H9 (cell line): ENCODE measurements at regions not wholly inside any gene's neighbourhood (a gene's known extent, or its start where the extent isn't known, plus 50 kb on each side); places are given as distances from the start of the nearest gene placed in this dataset.

Source experiments
- DNase-seq: peaks from one replicate; pipeline ENCODE4 v3.0.0-alpha.2; 2017
- H2AFZ ChIP-seq: one replicate; pipeline ENCODE4 v1.6.1; 2013; ENCODE audit warnings: mild to moderate bottlenecking, low read length, control low read depth, moderate library complexity
- H2AK5ac ChIP-seq: 2 replicates; pipeline ENCODE4 v1.6.1; 2013; ENCODE audit warnings: low read length, control low read depth, mixed read lengths; ENCODE audit not compliant: insufficient read length
- H2BK120ac ChIP-seq: one replicate; pipeline ENCODE4 v1.6.1; 2013; ENCODE audit warnings: low read depth, mild to moderate bottlenecking, low read length, control low read depth, inconsistent platforms; ENCODE audit not compliant: poor library complexity, severe bottlenecking
- H2BK12ac ChIP-seq: 2 replicates; pipeline ENCODE4 v1.6.1; 2013; ENCODE audit warnings: low read length, control low read depth, mixed read lengths, low read depth; ENCODE audit not compliant: insufficient read length
- H2BK15ac ChIP-seq: 2 replicates; pipeline ENCODE4 v1.6.1; 2013; ENCODE audit warnings: low read depth, low read length, control low read depth
- H2BK20ac ChIP-seq: one replicate; pipeline ENCODE4 v1.6.1; 2013; ENCODE audit warnings: low read depth, mild to moderate bottlenecking, low read length, control low read depth, inconsistent platforms; ENCODE audit not compliant: poor library complexity, severe bottlenecking
- H2BK5ac ChIP-seq: 2 replicates; pipeline ENCODE4 v1.6.1; 2013; ENCODE audit warnings: low read length, control low read depth, mixed read lengths; ENCODE audit not compliant: insufficient read length
- H3K14ac ChIP-seq: 2 replicates; pipeline ENCODE4 v1.6.1; 2013; ENCODE audit warnings: low read length, control low read depth; ENCODE audit not compliant: insufficient read depth
- H3K18ac ChIP-seq: 2 replicates; pipeline ENCODE4 v1.6.1; 2013; ENCODE audit warnings: low read depth, mild to moderate bottlenecking, mixed read lengths, low read length, control low read depth; ENCODE audit not compliant: insufficient read length
- H3K23ac ChIP-seq: 2 replicates; pipeline ENCODE4 v1.6.1; 2013; ENCODE audit warnings: low read length, control low read depth, mixed read lengths, low read depth; ENCODE audit not compliant: insufficient read length
- H3K23me2 ChIP-seq: 2 replicates; pipeline ENCODE4 v1.6.1; 2013; ENCODE audit warnings: low read depth, mild to moderate bottlenecking, mixed read lengths, low read length, control low read depth; ENCODE audit not compliant: insufficient read length, poor library complexity, severe bottlenecking
- H3K27ac ChIP-seq: 2 replicates; pipeline ENCODE4 v1.5.1; 2013; ENCODE audit warnings: low read length, control low read depth, mixed read lengths, low read depth; ENCODE audit not compliant: insufficient read length
- H3K27me3 ChIP-seq: 2 replicates; pipeline ENCODE4 v1.6.1; 2013; ENCODE audit warnings: low read length, control low read depth, inconsistent platforms; ENCODE audit not compliant: insufficient read depth
- H3K4ac ChIP-seq: 2 replicates; pipeline ENCODE4 v1.6.1; 2013; ENCODE audit warnings: low read depth, mild to moderate bottlenecking, control low read depth, inconsistent platforms, low read length, moderate library complexity
- H3K4me1 ChIP-seq: 2 replicates; pipeline ENCODE4 v1.6.1; 2013; ENCODE audit warnings: low read length, control low read depth, inconsistent platforms; ENCODE audit not compliant: insufficient read depth
- H3K4me2 ChIP-seq: 2 replicates; pipeline ENCODE4 v1.6.1; 2013; ENCODE audit warnings: low read length, control low read depth, mixed read lengths; ENCODE audit not compliant: insufficient read length, insufficient read depth
- H3K56ac ChIP-seq: 2 replicates; pipeline ENCODE4 v1.6.1; 2013; ENCODE audit warnings: low read depth, mild to moderate bottlenecking, mixed read lengths, low read length, control low read depth; ENCODE audit not compliant: insufficient read length
- H3K79me1 ChIP-seq: 2 replicates; pipeline ENCODE4 v1.6.1; 2013; ENCODE audit warnings: low read depth, mild to moderate bottlenecking, moderate library complexity, low read length, control low read depth, inconsistent platforms; ENCODE audit not compliant: insufficient read depth, poor library complexity, severe bottlenecking
- H3K79me2 ChIP-seq: 2 replicates; pipeline ENCODE4 v1.6.1; 2013; ENCODE audit warnings: low read length, control low read depth, inconsistent platforms; ENCODE audit not compliant: insufficient read depth
- H3K9ac ChIP-seq: 2 replicates; pipeline ENCODE4 v1.6.1; 2013; ENCODE audit warnings: low read length, control low read depth, mixed read lengths; ENCODE audit not compliant: insufficient read length; ENCODE audit errors: extremely low read depth
- H3K9me3 ChIP-seq: one replicate; pipeline ENCODE4 v1.6.1; 2013; ENCODE audit warnings: low read depth, low read length, inconsistent platforms; ENCODE audit not compliant: control insufficient read depth
- H3T11ph ChIP-seq: one replicate; pipeline ENCODE4 v1.6.1; 2013; ENCODE audit warnings: mild to moderate bottlenecking, low read length, control low read depth, inconsistent platforms
- H4K20me1 ChIP-seq: one replicate; pipeline ENCODE4 v1.6.1; 2013; ENCODE audit not compliant: control insufficient read depth, insufficient read length, insufficient read depth
- H4K5ac ChIP-seq: 2 replicates; pipeline ENCODE4 v1.6.1; 2013; ENCODE audit warnings: low read depth, mild to moderate bottlenecking, mixed read lengths, low read length, control low read depth; ENCODE audit not compliant: insufficient read length
- H4K8ac ChIP-seq: replicated peaks from 2 replicates; pipeline ENCODE4 v1.6.1; 2013; ENCODE audit warnings: low read length, control low read depth, mixed read lengths, low read depth; ENCODE audit not compliant: insufficient read length
- H4K91ac ChIP-seq: 2 replicates; pipeline ENCODE4 v1.6.1; 2013; ENCODE audit warnings: low read depth, mild to moderate bottlenecking, moderate library complexity, mixed read lengths, low read length, control low read depth; ENCODE audit not compliant: insufficient read length
- H3K27ac Mint-ChIP-seq, 3 experiments: 2 replicates in 2 of 3; 3 replicates in 1 of 3; pipeline ENCODE4 v1.8.0; 2020 to 2021; ENCODE audit warnings: mixed read lengths in 3 of 3, mild to moderate bottlenecking in 1 of 3, moderate library complexity in 1 of 3
- H3K27me3 Mint-ChIP-seq: 2 replicates; pipeline ENCODE4 v1.8.0; 2021; ENCODE audit warnings: low read depth, mild to moderate bottlenecking, moderate library complexity, mixed read lengths
- H3K36me3 Mint-ChIP-seq, 3 experiments: 2 replicates in 2 of 3; 3 replicates in 1 of 3; pipeline ENCODE4 v1.8.0; 2020 to 2021; ENCODE audit warnings: low read depth in 3 of 3, mixed read lengths in 3 of 3; ENCODE audit not compliant: insufficient read depth in 1 of 3
- H3K4me1 Mint-ChIP-seq, 2 experiments: 2 replicates each; pipeline ENCODE4 v1.8.0; 2020; ENCODE audit warnings: mixed read lengths in 2 of 2
- H3K4me3 Mint-ChIP-seq, 2 experiments: 2 replicates in 1 of 2; 3 replicates in 1 of 2; pipeline ENCODE4 v1.8.0; 2020 to 2021; ENCODE audit warnings: mild to moderate bottlenecking in 2 of 2, mixed read lengths in 2 of 2, moderate library complexity in 1 of 2
- H3K9me3 Mint-ChIP-seq, 2 experiments: 2 replicates in 1 of 2; 3 replicates in 1 of 2; pipeline ENCODE4 v1.8.0; 2020; ENCODE audit warnings: mild to moderate bottlenecking in 2 of 2, mixed read lengths in 2 of 2, moderate library complexity in 1 of 2
- TF ChIP-seq, protein P1 (sequence below): fragments of 200-600 bp; sonication (generic); conservative IDR thresholded peaks from 3 replicates; pipeline ENCODE4 v1.8.0; 2021; ENCODE audit warnings: antibody characterized with exemption, mild to moderate bottlenecking

DNA sequence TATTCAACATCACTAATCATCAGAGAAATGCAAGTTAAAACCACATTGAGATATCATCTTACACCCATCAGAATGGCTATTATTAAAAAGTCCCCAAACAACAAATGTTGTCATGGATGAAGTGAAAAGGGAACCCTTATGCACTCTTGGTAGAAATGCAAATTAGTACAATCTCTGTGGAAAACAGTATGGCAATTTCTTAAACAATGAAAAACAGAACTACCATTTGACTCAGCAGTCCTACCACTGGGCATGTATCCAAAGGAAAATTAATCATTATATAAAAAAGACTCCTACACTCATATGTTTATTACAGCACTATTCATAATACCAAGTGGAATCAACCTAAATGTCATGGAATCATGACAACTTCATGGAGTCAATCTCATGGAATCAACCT lies 611.3 kb upstream of the GJE1 start:
- Histone ChIP-seq H3K14ac (no peak overlapping the region), H3K27ac (no peak overlapping the region), H3K4me2 (no peak overlapping the region), H3K23me2 (no peaks in the 10 kb centered on the region), H2BK15ac (no peak overlapping the region), H3K79me1 (no peaks in the 10 kb centered on the region), H3K4ac (no peak overlapping the region), H2BK12ac (no peak overlapping the region), H2AFZ (no peak overlapping the region), H3K4me1 (no peaks in the 10 kb centered on the region), H2BK5ac (no peak overlapping the region), H4K91ac (no peak overlapping the region), H3K9me3 (no peaks in the 10 kb centered on the region), H3K18ac (no peak overlapping the region), H2BK20ac (no peak overlapping the region), H3K23ac (no peak overlapping the region), H3K56ac (no peak overlapping the region), H4K20me1 (no peaks in the 10 kb centered on the region), H4K8ac (no peak overlapping the region), H3K9ac (no peak overlapping the region), H3T11ph (no peak overlapping the region), H3K27me3 (no peaks in the 10 kb centered on the region), H2AK5ac (no peak overlapping the region), H4K5ac (no peak overlapping the region), H3K79me2 (no peaks in the 10 kb centered on the region), H2BK120ac (no peak overlapping the region)
- TF ChIP-seq, protein P1, sequence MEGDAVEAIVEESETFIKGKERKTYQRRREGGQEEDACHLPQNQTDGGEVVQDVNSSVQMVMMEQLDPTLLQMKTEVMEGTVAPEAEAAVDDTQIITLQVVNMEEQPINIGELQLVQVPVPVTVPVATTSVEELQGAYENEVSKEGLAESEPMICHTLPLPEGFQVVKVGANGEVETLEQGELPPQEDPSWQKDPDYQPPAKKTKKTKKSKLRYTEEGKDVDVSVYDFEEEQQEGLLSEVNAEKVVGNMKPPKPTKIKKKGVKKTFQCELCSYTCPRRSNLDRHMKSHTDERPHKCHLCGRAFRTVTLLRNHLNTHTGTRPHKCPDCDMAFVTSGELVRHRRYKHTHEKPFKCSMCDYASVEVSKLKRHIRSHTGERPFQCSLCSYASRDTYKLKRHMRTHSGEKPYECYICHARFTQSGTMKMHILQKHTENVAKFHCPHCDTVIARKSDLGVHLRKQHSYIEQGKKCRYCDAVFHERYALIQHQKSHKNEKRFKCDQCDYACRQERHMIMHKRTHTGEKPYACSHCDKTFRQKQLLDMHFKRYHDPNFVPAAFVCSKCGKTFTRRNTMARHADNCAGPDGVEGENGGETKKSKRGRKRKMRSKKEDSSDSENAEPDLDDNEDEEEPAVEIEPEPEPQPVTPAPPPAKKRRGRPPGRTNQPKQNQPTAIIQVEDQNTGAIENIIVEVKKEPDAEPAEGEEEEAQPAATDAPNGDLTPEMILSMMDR = no peak
- H3K4me3 Mint-ChIP-seq = no peak overlapping the region
- H3K4me1 Mint-ChIP-seq = no peaks in the 10 kb centered on the region
- H3K27ac Mint-ChIP-seq = no peak overlapping the region
- H3K36me3 Mint-ChIP-seq = peaks cover 0 to 3% (median 2%) of the 10 kb centered on the region in 3 experiments; a peak in 1 of 7 replicates
- H3K9me3 Mint-ChIP-seq = peaks cover 0 to 8% of the 10 kb centered on the region in 2 experiments; a peak in 3 of 5 replicates
- DNase-seq = no peak
- no peaks in the 10 kb centered on the region for H3K27me3 Mint-ChIP-seq
